Peyer's patch (tissue), 4 donors: ENCODE measurements at regions not wholly inside any gene's neighbourhood (a gene's known extent, or its start where the extent isn't known, plus 50 kb on each side); places are given as distances from the start of the nearest gene placed in this dataset.

ENCODE experiments used
- DNase-seq, 3 donors: peaks; one replicate each; pipeline ENCODE4 v3.0.0-alpha.2; 2017 to 2019
- H3K27ac ChIP-seq, 4 donors: fragments of 200-600 bp; sonication (generic); one replicate each; pipeline ENCODE4 v1.5.1; 2016 to 2019
- H3K27me3 ChIP-seq, 2 donors: fragments of 200-600 bp; sonication (generic); one replicate each; pipeline ENCODE4 v1.5.1; 2019
- H3K36me3 ChIP-seq, 3 donors: fragments of 200-600 bp; sonication (generic); one replicate each; pipeline ENCODE4 v1.5.1; 2016 to 2019
- H3K4me1 ChIP-seq, 4 donors: fragments of 200-600 bp; sonication (generic); one replicate each; pipeline ENCODE4 v1.5.1; 2016 to 2019
- H3K4me3 ChIP-seq, 4 donors: fragments of 200-600 bp; sonication (generic); 1 replicate in 3 of 4; 2 replicates in 1 of 4; pipeline ENCODE4 v1.5.1; 2016 to 2019; ENCODE audit warnings: mild to moderate bottlenecking in 1 of 4
- H3K9me3 ChIP-seq, 4 donors: fragments of 200-600 bp; sonication (generic); one replicate each; pipeline ENCODE4 v1.5.1; 2016 to 2019; ENCODE audit warnings: mild to moderate bottlenecking in 1 of 4
- CTCF ChIP-seq, 6 experiments: fragments of 450-650 bp in 4 of 6; fragments of 200-600 bp in 2 of 6; sonication (generic) in 1 of 6; IDR thresholded peaks; one replicate each; pipeline ENCODE4 v1.5.1; 2017 to 2019; ENCODE audit warnings: antibody characterized with exemption in 6 of 6, mild to moderate bottlenecking in 3 of 6, moderate library complexity in 1 of 6
- POLR2A ChIP-seq, 2 donors: fragments of 450-650 bp; IDR thresholded peaks; one replicate each; pipeline ENCODE4 v1.5.1; 2017; ENCODE audit warnings: antibody characterized with exemption in 2 of 2, mild to moderate bottlenecking in 2 of 2, moderate library complexity in 2 of 2

- Histone ChIP-seq H3K36me3 (no peaks in the 10 kb centered on the region), H3K27me3 (no peaks in the 10 kb centered on the region), H3K4me1 (no peaks in the 10 kb centered on the region), H3K9me3 (no peaks in the 10 kb centered on the region), H3K4me3 (no peak overlapping the region), H3K27ac (peak overlapping the region in 1 of 4 donors; percentile 7)
- no peak for TF ChIP-seq CTCF (IDR thresholded peaks at IDR 0.05)
- no peak for TF ChIP-seq POLR2A (IDR thresholded peaks at IDR 0.05)
- no peak for DNase-seq
Measured at GRCh38 chr2:217277646-217278398, 418.0 kb upstream of the TNP1 start.

- no peak for DNase-seq
- TF ChIP-seq CTCF (IDR thresholded peaks at IDR 0.05): no peak
- TF ChIP-seq POLR2A (IDR thresholded peaks at IDR 0.05): no peak
- no peaks in the 10 kb centered on the region for H3K27me3 ChIP-seq
- H3K9me3 ChIP-seq: no peaks in the 10 kb centered on the region
- no peaks in the 10 kb centered on the region for H3K36me3 ChIP-seq
- H3K27ac ChIP-seq: no peak overlapping the region
- H3K4me3 ChIP-seq: no peak overlapping the region
- H3K4me1 ChIP-seq: no peaks in the 10 kb centered on the region
Measured at GRCh38 chr2:217276433-217276832, 416.6 kb upstream of the TNP1 start.

- H3K4me3 ChIP-seq: no peak overlapping the region
- no peak for DNase-seq
- no peaks in the 10 kb centered on the region for H3K9me3 ChIP-seq
- no peaks in the 10 kb centered on the region for H3K27me3 ChIP-seq
- no peak for TF ChIP-seq POLR2A (IDR thresholded peaks at IDR 0.05)
- no peak for TF ChIP-seq CTCF (IDR thresholded peaks at IDR 0.05)
- H3K27ac ChIP-seq: no peak overlapping the region
- no peaks in the 10 kb centered on the region for H3K4me1 ChIP-seq
- H3K36me3 ChIP-seq: no peaks in the 10 kb centered on the region
Measured at GRCh38 chr2:217275091-217275490, 415.2 kb upstream of the TNP1 start.

- TF ChIP-seq CTCF (IDR thresholded peaks at IDR 0.05) (no peak), POLR2A (IDR thresholded peaks at IDR 0.05) (no peak)
- H3K27ac ChIP-seq: no peak overlapping the region
- H3K36me3 ChIP-seq: no peaks in the 10 kb centered on the region
- H3K9me3 ChIP-seq: no peaks in the 10 kb centered on the region
- no peaks in the 10 kb centered on the region for H3K4me1 ChIP-seq
- no peak overlapping the region for H3K4me3 ChIP-seq
- no peak for DNase-seq
- H3K27me3 ChIP-seq: no peaks in the 10 kb centered on the region
Measured at GRCh38 chr2:217274578-217274977, 414.7 kb upstream of the TNP1 start.

- peak overlapping the region in 1 of 4 donors; percentile 37 for H3K27ac ChIP-seq
- TF ChIP-seq CTCF (IDR thresholded peaks at IDR 0.05) (no peak), POLR2A (IDR thresholded peaks at IDR 0.05) (no peak)
Measured at GRCh38 chr2:217273851-217274250, 414.0 kb upstream of the TNP1 start.

More at GRCh38 chr2:217273851-217274250, 414.0 kb upstream of the TNP1 start:
- H3K4me1 ChIP-seq: no peaks in the 10 kb centered on the region
- no peaks in the 10 kb centered on the region for H3K36me3 ChIP-seq
- no peaks in the 10 kb centered on the region for H3K9me3 ChIP-seq
- DNase-seq: no peak
- no peak overlapping the region for H3K4me3 ChIP-seq
- H3K27me3 ChIP-seq: no peaks in the 10 kb centered on the region
